Lower leg skin (tissue), 3 donors: ENCODE measurements at regions not wholly inside any gene's neighbourhood (a gene's known extent, or its start where the extent isn't known, plus 50 kb on each side); places are given as distances from the start of the nearest gene placed in this dataset.

Experiments
- POLR2A ChIP-seq, 2 donors: fragments of 450-650 bp; IDR thresholded peaks; one replicate each; pipeline ENCODE4 v1.6.1; 2016 to 2017; ENCODE audit warnings: antibody characterized with exemption in 2 of 2, mild to moderate bottlenecking in 1 of 2, moderate library complexity in 1 of 2
- TF ChIP-seq, protein P1 (sequence below), 3 donors: fragments of 450-650 bp; IDR thresholded peaks; one replicate each; pipeline ENCODE4 v1.5.1; 2016; ENCODE audit warnings: antibody characterized with exemption in 3 of 3, mild to moderate bottlenecking in 3 of 3, moderate library complexity in 2 of 3

DNA sequence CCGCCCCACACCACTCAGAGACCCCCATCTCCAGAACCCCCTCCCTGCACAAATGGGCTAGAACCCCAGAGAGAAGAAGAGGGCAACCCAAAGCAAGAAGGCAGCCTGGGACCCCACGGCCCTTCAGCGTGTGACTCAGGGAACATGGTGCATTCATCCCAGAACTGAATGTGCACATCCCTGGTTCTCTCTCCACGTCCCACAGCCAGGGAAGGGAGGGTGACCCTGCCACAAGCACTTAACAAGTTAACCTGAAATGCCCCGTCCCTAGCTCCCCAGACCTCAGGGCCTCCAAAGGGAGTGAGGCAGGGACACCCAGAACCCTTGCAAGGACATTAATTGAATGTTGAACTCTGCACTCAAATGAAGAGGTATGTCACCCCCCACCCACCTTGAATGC, 202.5 kb upstream of the TNRC6C start:
- TF ChIP-seq, protein P1, sequence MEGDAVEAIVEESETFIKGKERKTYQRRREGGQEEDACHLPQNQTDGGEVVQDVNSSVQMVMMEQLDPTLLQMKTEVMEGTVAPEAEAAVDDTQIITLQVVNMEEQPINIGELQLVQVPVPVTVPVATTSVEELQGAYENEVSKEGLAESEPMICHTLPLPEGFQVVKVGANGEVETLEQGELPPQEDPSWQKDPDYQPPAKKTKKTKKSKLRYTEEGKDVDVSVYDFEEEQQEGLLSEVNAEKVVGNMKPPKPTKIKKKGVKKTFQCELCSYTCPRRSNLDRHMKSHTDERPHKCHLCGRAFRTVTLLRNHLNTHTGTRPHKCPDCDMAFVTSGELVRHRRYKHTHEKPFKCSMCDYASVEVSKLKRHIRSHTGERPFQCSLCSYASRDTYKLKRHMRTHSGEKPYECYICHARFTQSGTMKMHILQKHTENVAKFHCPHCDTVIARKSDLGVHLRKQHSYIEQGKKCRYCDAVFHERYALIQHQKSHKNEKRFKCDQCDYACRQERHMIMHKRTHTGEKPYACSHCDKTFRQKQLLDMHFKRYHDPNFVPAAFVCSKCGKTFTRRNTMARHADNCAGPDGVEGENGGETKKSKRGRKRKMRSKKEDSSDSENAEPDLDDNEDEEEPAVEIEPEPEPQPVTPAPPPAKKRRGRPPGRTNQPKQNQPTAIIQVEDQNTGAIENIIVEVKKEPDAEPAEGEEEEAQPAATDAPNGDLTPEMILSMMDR (IDR thresholded peaks at IDR 0.05), result no peak
- TF ChIP-seq POLR2A (IDR thresholded peaks at IDR 0.05), result no peak
